HG02678 (cell line): ENCODE measurements at regions not wholly inside any gene's neighbourhood (a gene's known extent, or its start where the extent isn't known, plus 50 kb on each side); places are given as distances from the start of the nearest gene placed in this dataset.

Experiments
- ATAC-seq: cut with Tn5 transposase; IDR thresholded peaks from one replicate; pipeline ENCODE4 v1.9.1; 2021; ENCODE audit warnings: mild to moderate bottlenecking, moderate library complexity; ENCODE audit not compliant: unreplicated experiment

DNA sequence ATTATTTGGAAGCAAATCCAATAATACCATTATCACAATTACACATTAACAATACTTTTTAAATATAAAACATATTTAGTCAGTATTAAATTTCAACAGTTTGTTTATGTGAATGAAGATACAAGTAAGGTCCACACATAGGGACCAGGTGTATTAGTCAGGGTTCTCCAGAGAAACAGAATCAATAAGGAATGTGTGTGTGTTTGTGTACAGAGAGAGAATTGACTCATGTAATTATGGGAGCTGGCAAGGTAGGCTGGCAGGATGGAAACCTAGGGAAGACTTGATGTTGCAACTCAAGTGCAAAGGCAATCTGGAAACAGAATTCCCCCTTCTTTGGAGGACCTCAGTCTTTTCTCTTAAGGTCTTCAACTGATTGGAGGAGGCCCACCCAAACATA, 123.2 kb upstream of the OTX2 start:
- no peak for ATAC-seq

DNA sequence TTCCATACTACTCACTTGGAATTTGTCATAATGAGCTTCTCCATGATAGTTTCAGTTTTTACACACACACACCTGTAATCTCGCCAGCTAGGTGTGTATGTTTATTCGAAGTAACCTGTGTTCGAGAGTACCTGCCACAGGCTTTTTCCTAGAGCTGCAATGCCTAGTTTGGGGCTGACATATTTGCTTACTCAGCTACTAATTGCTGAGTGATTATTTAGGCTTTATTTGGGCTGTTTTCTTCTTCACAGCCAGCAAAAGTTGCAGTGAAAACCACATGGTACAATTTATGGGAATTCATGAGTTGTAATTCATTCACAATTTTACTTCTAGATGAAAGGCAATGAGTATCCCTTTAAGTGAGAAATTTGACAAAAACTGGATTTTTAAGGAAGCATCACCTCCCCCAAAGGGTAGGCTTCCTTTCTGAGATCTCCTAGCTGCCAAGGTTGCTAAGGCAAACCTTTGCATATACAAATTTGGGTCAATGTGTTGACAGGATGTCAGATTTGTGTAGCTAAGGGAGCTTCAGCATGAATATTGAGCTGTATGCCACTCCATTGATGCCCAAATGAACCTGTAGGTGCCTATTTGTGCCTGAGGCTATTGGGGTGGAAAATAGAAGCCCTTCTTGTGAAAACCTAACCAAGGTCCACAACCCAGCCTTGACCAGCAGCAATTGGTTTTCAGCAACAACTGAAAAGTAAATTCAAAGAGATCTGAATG, 108.7 kb upstream of the OTX2 start:
- no peak for ATAC-seq

- ATAC-seq = no peak
These were observed 95.0 kb upstream of the OTX2 start for GRCh38 chr14:56905282-56905681.

DNA sequence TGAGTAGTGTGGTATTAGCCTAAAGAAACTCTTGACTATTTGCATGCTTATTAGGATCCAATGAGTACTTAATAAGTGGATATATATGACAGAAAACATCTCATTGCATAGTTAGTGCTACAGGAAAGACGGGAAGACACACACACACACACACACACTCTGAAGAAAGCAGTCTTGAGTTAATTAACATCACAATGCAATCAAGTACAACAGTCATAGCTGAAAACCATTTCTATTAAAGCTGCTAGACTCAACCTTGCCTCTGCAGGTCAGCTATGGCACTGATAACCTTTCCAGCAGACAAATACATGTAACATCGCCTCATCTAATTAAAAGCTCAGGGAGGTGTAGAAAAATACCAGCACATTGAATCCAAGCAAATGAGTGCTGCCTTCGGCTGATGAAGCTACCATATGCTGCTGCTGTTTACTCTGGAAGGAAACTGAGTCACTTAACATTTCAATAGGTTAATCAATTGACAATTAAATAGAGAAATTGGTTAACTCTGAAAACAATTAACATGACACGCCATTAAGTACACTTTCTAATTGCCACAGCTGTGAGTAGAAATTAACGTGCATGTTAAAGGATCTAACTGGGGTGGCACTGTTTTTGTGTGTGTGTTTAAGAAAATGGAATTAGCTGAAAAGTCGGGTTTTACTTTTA, 93.2 kb upstream of the OTX2 start:
- no peak for ATAC-seq

DNA sequence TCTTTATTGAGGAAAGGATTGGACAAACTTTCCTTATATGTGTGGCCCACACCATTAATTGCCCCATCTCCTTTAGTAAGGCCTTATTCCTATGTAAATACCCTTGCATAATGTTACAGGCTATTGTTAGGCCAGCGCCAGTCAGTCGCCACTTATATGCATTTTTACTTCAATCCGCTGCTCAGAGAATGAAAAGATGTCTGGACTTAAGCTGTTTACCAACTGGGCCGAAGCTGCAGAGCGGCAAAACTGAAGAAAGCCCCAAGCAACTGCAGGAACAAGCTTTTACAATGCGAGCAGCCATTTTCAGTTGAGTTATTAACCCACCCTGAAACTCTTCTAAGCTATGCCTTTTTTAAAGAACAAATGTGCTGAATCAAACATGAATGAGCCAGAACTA, 92.1 kb upstream of the OTX2 start:
- ATAC-seq = no peak

- no peak for ATAC-seq
These were observed 90.4 kb upstream of the OTX2 start for GRCh38 chr14:56900726-56901125.

GRCh38 chr14:56899829-56900228, 89.5 kb upstream of the OTX2 start:
- no peak for ATAC-seq

DNA sequence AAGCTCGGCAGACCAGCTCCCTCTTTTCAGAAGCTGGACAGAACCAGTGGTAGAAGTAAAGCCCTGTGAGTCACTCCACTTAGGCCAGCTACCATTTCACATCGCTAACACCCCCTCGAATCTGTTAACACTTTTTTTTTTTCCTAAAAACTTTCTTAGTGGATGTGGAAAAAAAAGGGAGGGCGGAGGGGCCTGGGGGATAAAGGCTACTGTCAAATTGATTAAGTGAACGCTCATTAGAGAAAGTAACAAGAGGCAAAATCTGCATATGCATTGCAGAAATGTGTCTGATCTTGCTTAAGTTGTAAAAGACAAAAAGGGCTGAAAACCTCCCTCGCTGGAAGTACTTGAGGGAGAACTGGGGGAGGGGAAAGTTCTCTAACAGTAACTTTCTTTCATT, 86.6 kb upstream of the OTX2 start:
- ATAC-seq = no peak

DNA sequence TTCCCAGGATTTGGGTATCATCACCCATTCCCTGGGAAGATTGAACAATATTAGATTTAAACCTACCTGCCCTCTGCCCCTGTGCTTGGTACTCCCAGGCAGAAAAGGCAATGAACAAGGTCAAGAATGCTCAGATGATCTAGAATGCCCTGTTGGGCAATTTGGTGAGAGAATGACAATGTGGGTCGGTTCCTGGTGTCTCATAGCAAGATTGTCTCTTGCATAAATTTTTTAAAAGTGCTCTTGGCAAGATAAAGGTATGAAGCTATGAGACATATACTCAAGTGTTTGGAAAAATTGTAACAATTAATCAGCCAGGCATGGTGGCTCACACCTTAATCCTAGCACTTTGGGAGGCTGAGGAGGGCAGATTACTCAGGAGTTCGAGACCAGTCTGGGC, 86.0 kb upstream of the OTX2 start:
- ATAC-seq = no peak

DNA sequence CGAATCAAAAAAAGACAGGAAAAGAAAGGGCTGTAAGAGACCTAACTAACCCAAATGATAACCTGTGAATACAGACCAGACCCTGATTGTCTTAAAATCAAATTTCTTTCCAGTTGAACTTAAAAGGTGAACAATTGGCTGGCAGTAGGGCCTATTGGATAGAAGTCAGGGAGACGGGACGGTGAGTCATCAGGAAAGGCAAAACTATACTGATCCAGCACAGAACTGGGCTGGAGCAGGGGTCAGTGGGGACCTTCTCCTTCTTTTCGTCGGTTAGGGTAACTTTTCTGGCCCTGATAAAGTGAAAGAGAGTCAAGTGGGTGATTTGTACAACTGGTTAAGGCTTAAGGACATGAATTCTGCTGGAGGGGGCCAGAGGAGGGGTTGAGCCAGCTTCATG, 84.9 kb upstream of the OTX2 start:
- no peak for ATAC-seq

- ATAC-seq = no peak
These were observed 84.3 kb upstream of the OTX2 start for GRCh38 chr14:56894591-56894991.

GRCh38 chr14:56892959-56893358, 82.7 kb upstream of the OTX2 start:
- no peak for ATAC-seq

DNA sequence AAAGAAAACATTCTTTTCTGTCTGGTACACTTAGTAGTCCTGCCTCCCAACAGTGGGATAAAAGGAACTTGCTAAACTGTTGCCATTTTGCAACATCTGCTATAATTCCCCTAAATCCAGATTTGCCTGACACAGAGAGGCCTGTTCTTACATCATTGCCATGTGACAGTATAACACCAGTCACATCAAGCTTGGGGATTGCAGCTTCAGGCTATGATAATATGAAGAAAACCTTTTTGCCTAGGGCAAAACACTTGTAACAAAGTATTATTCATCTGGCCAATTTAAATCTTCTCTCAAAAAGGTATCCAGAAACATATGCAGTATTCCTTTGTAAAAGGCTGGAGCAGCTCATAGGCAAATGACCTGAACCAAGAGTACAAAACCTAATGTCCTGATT, 80.9 kb upstream of the OTX2 start:
- no peak for ATAC-seq

GRCh38 chr14:56889705-56890104, 79.4 kb upstream of the OTX2 start:
- ATAC-seq = no peak

DNA sequence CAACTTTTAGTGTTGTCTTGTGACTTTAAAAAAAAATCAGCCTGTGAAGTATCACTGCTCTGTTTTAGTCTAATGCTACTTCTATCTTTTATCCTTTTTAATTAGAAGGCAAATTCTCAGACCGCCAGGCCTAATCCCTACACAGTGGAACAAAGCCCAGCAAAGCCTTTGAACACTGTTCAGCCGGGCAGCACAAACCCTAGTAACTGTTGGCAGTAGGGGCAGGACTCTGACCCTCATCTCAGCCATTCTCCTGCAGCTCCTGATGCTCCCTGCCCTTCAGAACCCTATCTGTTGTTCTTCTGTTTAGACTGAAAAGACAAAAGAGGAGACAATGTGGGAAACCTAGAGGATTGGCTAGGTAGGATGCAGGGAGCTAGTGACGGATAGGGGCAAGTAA, 78.0 kb upstream of the OTX2 start:
- no peak for ATAC-seq

- ATAC-seq = no peak
These were observed 76.9 kb upstream of the OTX2 start for GRCh38 chr14:56887216-56887615.

GRCh38 chr14:56886471-56887062, 76.3 kb upstream of the OTX2 start:
- no peak for ATAC-seq

GRCh38 chr14:56885825-56886224, 75.5 kb upstream of the OTX2 start:
- ATAC-seq = no peak

DNA sequence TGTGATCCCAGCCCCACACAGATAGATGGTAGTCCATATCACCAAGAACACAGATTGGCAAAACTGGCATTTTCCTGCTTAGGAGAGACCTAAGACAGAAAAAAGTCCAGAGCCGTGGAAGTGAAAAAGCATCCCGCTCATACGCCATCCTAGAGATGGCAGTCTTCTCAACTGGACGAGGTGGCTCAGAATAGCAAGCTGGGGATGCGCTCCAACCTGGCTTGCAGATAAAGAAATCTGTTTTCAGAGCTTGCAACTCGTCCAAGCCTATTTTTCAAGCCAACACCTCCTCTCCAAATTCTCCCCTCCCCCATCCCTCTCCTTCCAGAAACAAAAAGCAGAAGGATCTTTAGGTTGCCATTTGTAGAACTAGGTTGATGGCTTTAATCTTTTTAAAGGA, 74.3 kb upstream of the OTX2 start:
- no peak for ATAC-seq

DNA sequence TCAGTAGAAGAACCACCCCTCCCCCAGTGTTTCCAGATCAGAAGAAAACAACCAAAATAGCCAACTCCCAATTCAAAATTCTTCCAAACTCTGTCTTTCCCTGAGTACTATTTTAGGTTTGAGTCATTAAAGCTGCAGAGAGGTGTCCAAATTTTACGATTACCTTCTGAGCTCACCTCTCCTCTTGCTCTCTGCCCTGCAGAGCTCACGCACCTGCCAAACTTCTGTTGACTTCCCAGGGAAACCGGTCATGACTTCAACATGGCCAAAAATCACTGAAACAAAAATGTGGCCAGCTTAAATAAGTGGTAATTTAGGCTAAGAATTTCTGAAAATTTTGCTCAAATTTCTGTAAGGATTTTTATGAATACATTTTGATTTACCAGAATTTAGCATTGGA, 70.9 kb upstream of the OTX2 start:
- no peak for ATAC-seq

DNA sequence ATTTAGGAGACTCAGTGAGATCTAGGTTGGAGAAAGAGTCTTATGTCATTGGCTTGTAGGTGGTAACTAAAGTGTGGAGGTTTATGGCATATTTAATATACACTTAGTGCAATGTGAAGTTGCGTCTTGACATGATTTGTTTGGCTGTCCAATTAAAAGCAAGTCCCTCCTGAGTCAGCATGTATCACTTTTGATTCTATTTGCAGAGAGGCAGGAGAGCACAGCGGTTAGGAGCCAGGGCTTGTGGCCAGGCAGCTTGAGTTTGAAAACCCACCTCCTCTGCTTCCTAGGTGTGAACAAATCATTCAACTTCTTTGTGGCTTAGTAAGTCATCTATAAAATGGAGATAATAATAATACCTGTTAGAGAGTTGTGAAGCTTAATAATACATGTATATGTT, 68.5 kb upstream of the OTX2 start:
- ATAC-seq = no peak

GRCh38 chr14:56875104-56875675, 64.9 kb upstream of the OTX2 start:
- ATAC-seq = no peak
